ENCODE measurements at regions not wholly inside any gene's neighbourhood (a gene's known extent, or its start where the extent isn't known, plus 50 kb on each side); places are given as distances from the start of the nearest gene placed in this dataset.

- TF ChIP-seq POLR2H (tag; IDR thresholded peaks at IDR 0.05; ENCODE audit: low read depth) (no peak), SMAD4 (CRISPR knock-in tag; conservative IDR thresholded peaks at IDR 0.05) (no peak), HNRNPLL (IDR thresholded peaks at IDR 0.05; ENCODE audit: low read depth, low read length, poor library complexity, severe bottlenecking) (no peak), ETS2 (tag; IDR thresholded peaks at IDR 0.05; ENCODE audit: borderline replicate concordance, poor library complexity, severe bottlenecking) (no peak), ZNF830 (CRISPR knock-in tag; IDR thresholded peaks at IDR 0.05) (no peak), CTCF (IDR thresholded peaks at IDR 0.05 in 2 of 3, conservative IDR thresholded peaks at IDR 0.05 in 1 of 3; ENCODE audit: insufficient read depth in 2 of 3, low read depth in 1 of 3, low read length in 3 of 3) (no peak), PCBP1 (IDR thresholded peaks at IDR 0.05; ENCODE audit: low read depth, low read length, poor library complexity, severe bottlenecking) (no peak), ZBTB49 (CRISPR knock-in tag; IDR thresholded peaks at IDR 0.05; ENCODE audit: borderline replicate concordance) (no peak)
Measured at GRCh38 chr17:77497578-77497934, 356.8 kb downstream of the SEC14L1 start.
